Caco-2 (cell line): ENCODE measurements at regions not wholly inside any gene's neighbourhood (a gene's known extent, or its start where the extent isn't known, plus 50 kb on each side); places are given as distances from the start of the nearest gene placed in this dataset.

Source experiments
- BruUV-seq: library from RNA; stranded (reverse); fragments of 400-500 nt; replicated peaks from 2 replicates; lab custom pipeline; 2021; lab: Mats Ljungman, UMichigan
- CTCF ChIA-PET: fragments of 300-600 bp; sonication (Branson Sonifier 250); formaldehyde crosslinking; loops from one replicate; lab custom pipeline; 2022; ENCODE audit warnings: antibody characterized with exemption; lab: Charles Lee
- POLR2A ChIA-PET: fragments of 300-600 bp; sonication (Branson Sonifier 250); formaldehyde crosslinking; loops from one replicate; lab custom pipeline; 2022; ENCODE audit warnings: antibody characterized with exemption; lab: Charles Lee
- DNase-seq, 2 experiments: peaks; one replicate each; pipeline versions ENCODE4 v3.0.0 to v3.0.0-alpha.2; 2020 to 2022
- H3K27me3 ChIP-seq: replicated peaks from 2 replicates; pipeline ENCODE4 v1.6.0; 2011; ENCODE audit warnings: low read length; ENCODE audit not compliant: control insufficient read depth, insufficient read depth
- H3K36me3 ChIP-seq: 2 replicates; pipeline ENCODE4 v1.5.1; 2011; ENCODE audit warnings: low read length; ENCODE audit not compliant: control insufficient read depth, insufficient read depth
- H3K4me1 ChIP-seq: fragments of 250-450 bp; sonication (Bioruptor Pico); 2 replicates; pipeline ENCODE4 v1.5.1; 2020; ENCODE audit warnings: mild to moderate bottlenecking
- H3K4me3 ChIP-seq: 2 replicates; pipeline ENCODE4 v1.5.1; 2011; ENCODE audit warnings: low read depth, mild to moderate bottlenecking, control low read depth, low read length
- H3K9me3 ChIP-seq: fragments of 250-450 bp; sonication (Bioruptor Pico); 2 replicates; pipeline ENCODE4 v1.5.1; 2020; ENCODE audit warnings: mild to moderate bottlenecking, moderate library complexity
- H3K27ac Mint-ChIP-seq: one replicate; pipeline ENCODE4 v1.8.0; 2022; ENCODE audit warnings: mixed read lengths; ENCODE audit not compliant: unreplicated experiment
- H3K27me3 Mint-ChIP-seq: one replicate; pipeline ENCODE4 v1.8.0; 2022; ENCODE audit warnings: mixed read lengths; ENCODE audit not compliant: insufficient read depth, unreplicated experiment
- H3K36me3 Mint-ChIP-seq: one replicate; pipeline ENCODE4 v1.8.0; 2022; ENCODE audit warnings: mild to moderate bottlenecking, mixed read lengths; ENCODE audit not compliant: insufficient read depth, unreplicated experiment
- H3K4me1 Mint-ChIP-seq: one replicate; pipeline ENCODE4 v1.8.0; 2022; ENCODE audit warnings: low read depth, mixed read lengths; ENCODE audit not compliant: unreplicated experiment
- H3K4me3 Mint-ChIP-seq: one replicate; pipeline ENCODE4 v1.8.0; 2022; ENCODE audit warnings: mild to moderate bottlenecking, moderate library complexity, mixed read lengths; ENCODE audit not compliant: unreplicated experiment
- H3K9me3 Mint-ChIP-seq: one replicate; pipeline ENCODE4 v1.8.0; 2022; ENCODE audit warnings: mixed read lengths; ENCODE audit not compliant: unreplicated experiment
- CTCF ChIP-seq, 2 experiments: fragments of 200-600 bp in 1 of 2; IDR thresholded peaks; 1 replicate in 1 of 2; 2 replicates in 1 of 2; pipeline versions ENCODE4 v1.5.1 to v1.8.0; 2011 to 2022; ENCODE audit warnings: antibody characterized with exemption in 1 of 2, control low read depth in 1 of 2, inconsistent platforms in 1 of 2, low read depth in 1 of 2, low read length in 1 of 2, mild to moderate bottlenecking in 1 of 2, moderate library complexity in 1 of 2; ENCODE audit not compliant: insufficient read depth in 1 of 2, severe bottlenecking in 1 of 2, unreplicated experiment in 1 of 2
- intact Hi-C: fragments of 100-400 bp; cut with micrococcal nuclease; formaldehyde crosslinking; loops from one replicate; pipeline ENCODE4 v1.10.0; 2022; ENCODE audit not compliant: unreplicated experiment

DNA sequence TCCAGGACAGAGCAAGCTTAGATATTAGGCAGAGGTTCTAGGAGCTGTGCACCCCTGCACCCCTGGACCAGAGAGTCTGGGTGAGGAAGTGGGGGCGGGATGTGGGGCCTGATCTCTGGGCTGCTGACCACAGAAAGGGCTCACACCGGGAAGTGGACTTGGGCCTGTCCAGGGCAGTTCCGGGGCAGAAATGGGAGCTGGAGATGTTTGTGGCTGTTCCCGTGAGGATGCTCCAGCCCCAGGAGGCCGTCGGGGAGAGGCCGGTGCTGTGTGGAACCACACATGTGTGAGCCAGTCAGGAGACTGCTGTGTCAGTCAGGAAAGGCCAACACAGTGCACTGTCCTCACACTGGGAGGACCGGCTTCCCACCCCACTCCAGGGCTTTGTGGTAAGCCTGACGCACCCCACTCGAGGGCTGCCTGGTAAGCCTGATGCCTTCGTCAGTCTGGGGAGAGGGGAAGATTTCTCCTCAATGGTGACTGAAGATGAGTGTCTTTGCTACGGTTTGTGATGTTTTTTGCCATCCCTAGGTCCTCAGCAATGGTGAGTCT lies 741.0 kb downstream of the BRD1 start:
- intact Hi-C loops: no loop called here
- Histone ChIP-seq H3K27me3 (no peaks in the 10 kb centered on the region), H3K9me3 (no peaks in the 10 kb centered on the region), H3K4me3 (no peak overlapping the region), H3K4me1 (no peaks in the 10 kb centered on the region), H3K36me3 (no peaks in the 10 kb centered on the region)
- H3K4me1 Mint-ChIP-seq: no peaks in the 10 kb centered on the region
- TF ChIP-seq CTCF (IDR thresholded peaks at IDR 0.05; ENCODE audit: insufficient read depth in 1 of 2, low read depth in 1 of 2, low read length in 1 of 2, severe bottlenecking in 1 of 2, unreplicated experiment in 1 of 2): no peak
- no peak for DNase-seq
- POLR2A ChIA-PET: no interaction called here
- H3K36me3 Mint-ChIP-seq: no peaks in the 10 kb centered on the region
- CTCF ChIA-PET: no interaction called here
- peaks cover 15% of the 10 kb centered on the region for H3K27me3 Mint-ChIP-seq
- H3K9me3 Mint-ChIP-seq: no peaks in the 10 kb centered on the region
- no peak overlapping the region for H3K27ac Mint-ChIP-seq
- no TSS peak for BruUV-seq
- no peak overlapping the region for H3K4me3 Mint-ChIP-seq

DNA sequence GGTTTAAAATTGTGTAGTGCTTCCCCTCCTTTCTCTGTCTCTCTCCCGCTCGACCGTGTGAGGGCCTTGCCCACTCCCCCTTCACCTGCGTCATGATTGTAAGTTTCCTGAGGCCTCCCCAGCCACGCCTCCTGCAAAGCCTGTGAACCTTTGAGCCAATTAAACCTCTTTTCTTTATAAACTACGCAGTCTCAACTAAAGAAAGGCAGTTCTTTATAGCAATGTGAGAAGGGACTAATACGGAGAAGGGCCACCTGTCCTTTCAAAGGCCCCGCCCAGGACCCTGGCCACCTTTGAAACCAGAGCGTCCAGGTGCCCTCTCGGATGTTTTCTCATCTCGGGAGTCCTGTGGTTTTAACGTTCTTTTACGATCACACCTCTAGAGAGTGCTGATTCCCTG lies 741.5 kb downstream of the BRD1 start:
- no peaks in the 10 kb centered on the region for H3K4me1 Mint-ChIP-seq
- H3K36me3 Mint-ChIP-seq: no peaks in the 10 kb centered on the region
- no peaks in the 10 kb centered on the region for H3K27me3 ChIP-seq
- no peak overlapping the region for H3K4me3 ChIP-seq
- POLR2A ChIA-PET: no interaction called here
- intact Hi-C loops: no loop called here
- BruUV-seq: no TSS peak
- no peak overlapping the region for H3K27ac Mint-ChIP-seq
- H3K4me1 ChIP-seq: no peaks in the 10 kb centered on the region
- no peaks in the 10 kb centered on the region for H3K9me3 ChIP-seq
- peaks cover 15% of the 10 kb centered on the region for H3K27me3 Mint-ChIP-seq
- H3K36me3 ChIP-seq: no peaks in the 10 kb centered on the region
- DNase-seq: no peak
- no peaks in the 10 kb centered on the region for H3K9me3 Mint-ChIP-seq
- no peak for TF ChIP-seq CTCF (IDR thresholded peaks at IDR 0.05; ENCODE audit: insufficient read depth in 1 of 2, low read depth in 1 of 2, low read length in 1 of 2, severe bottlenecking in 1 of 2, unreplicated experiment in 1 of 2)
- CTCF ChIA-PET: no interaction called here
- H3K4me3 Mint-ChIP-seq: no peak overlapping the region

- Histone ChIP-seq H3K36me3 (no peaks in the 10 kb centered on the region), H3K9me3 (no peaks in the 10 kb centered on the region), H3K4me3 (no peak overlapping the region), H3K27me3 (no peaks in the 10 kb centered on the region), H3K4me1 (no peaks in the 10 kb centered on the region)
- ChIA-PET CTCF (no interaction called here), POLR2A (no interaction called here)
- Mint-ChIP-seq H3K9me3 (no peaks in the 10 kb centered on the region), H3K4me3 (no peak overlapping the region), H3K27ac (no peak overlapping the region), H3K36me3 (no peaks in the 10 kb centered on the region), H3K4me1 (no peaks in the 10 kb centered on the region), H3K27me3 (peaks cover 13% of the 10 kb centered on the region)
- no TSS peak for BruUV-seq
- DNase-seq: no peak
- TF ChIP-seq CTCF (IDR thresholded peaks at IDR 0.05; ENCODE audit: insufficient read depth in 1 of 2, low read depth in 1 of 2, low read length in 1 of 2, severe bottlenecking in 1 of 2, unreplicated experiment in 1 of 2): no peak
- intact Hi-C loops: no loop called here
Observed at GRCh38 chr22:49084206-49084605, 743.5 kb downstream of the BRD1 start.
